Activated CD8-positive, alpha-beta memory T cell treated with anti-CD3 and anti-CD28 coated beads, Interleukin-2, amount 10 ng/mL, durations not matched to agents 7 days and 5 days (primary cell): ENCODE measurements at regions not wholly inside any gene's neighbourhood (a gene's known extent, or its start where the extent isn't known, plus 50 kb on each side); places are given as distances from the start of the nearest gene placed in this dataset.

ENCODE experiments used
- ATAC-seq: fragments of 150-1000 bp; cut with Tn5 transposase; one replicate; pipeline ENCODE4 v1.10.0; 2021; ENCODE audit warnings: moderate library complexity
- CTCF ChIA-PET: fragments of 350-600 bp; sonication (Branson Sonifier 250); formaldehyde crosslinking; loops from one replicate; lab custom pipeline; 2021; ENCODE audit warnings: antibody characterized with exemption; lab: Charles Lee
- DNase-seq: peaks from one replicate; pipeline ENCODE4 v3.0.0-alpha.2; 2020
- H3K27ac Mint-ChIP-seq: one replicate; pipeline ENCODE4 v1.8.0; 2021; ENCODE audit warnings: mild to moderate bottlenecking, mixed read lengths
- H3K27me3 Mint-ChIP-seq: one replicate; pipeline ENCODE4 v1.8.0; 2021; ENCODE audit warnings: mixed read lengths
- H3K36me3 Mint-ChIP-seq: one replicate; pipeline ENCODE4 v1.8.0; 2021; ENCODE audit warnings: mild to moderate bottlenecking, mixed read lengths
- H3K4me1 Mint-ChIP-seq: one replicate; pipeline ENCODE4 v1.8.0; 2021; ENCODE audit warnings: mixed read lengths
- H3K4me3 Mint-ChIP-seq: one replicate; pipeline ENCODE4 v1.8.0; 2021; ENCODE audit warnings: mild to moderate bottlenecking, moderate library complexity, mixed read lengths
- H3K9me3 Mint-ChIP-seq: one replicate; pipeline ENCODE4 v1.8.0; 2022; ENCODE audit warnings: low read depth, mixed read lengths

DNA sequence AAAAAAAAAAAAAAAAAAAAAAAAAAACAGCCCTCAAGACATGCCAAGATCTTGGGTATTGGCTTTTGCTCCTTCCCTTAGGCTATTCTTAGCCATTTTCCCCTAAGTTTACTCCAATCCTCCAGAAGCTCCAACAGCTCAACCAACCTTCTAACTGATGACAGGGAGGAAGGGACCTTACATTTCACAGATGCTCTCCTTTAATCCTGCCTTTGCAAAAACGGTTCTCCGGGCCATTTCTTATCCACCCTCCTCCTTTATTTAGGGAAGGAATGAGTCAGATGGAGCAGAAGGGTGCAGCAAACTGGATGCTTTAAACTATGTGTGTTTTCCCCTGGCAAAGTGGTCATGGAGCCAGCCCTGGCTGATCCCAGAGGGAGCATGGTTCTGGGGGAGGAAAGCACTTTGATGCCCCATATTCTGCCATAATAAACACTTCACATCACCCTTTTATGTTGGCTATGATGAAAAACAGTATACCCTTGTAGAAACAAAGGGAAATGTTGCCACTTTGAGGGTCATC, 369.4 kb upstream of the DMAC1 start:
- DNase-seq (no peak), ATAC-seq (no peak)
- peaks cover 2% of the 10 kb centered on the region for H3K36me3 Mint-ChIP-seq
- peaks cover 5% of the 10 kb centered on the region for H3K27me3 Mint-ChIP-seq
- H3K4me3 Mint-ChIP-seq, result no peak overlapping the region
- no peaks in the 10 kb centered on the region for H3K4me1 Mint-ChIP-seq
- H3K9me3 Mint-ChIP-seq, result no peaks in the 10 kb centered on the region
- H3K27ac Mint-ChIP-seq, result no peak overlapping the region
- CTCF ChIA-PET, result no interaction called here

DNA sequence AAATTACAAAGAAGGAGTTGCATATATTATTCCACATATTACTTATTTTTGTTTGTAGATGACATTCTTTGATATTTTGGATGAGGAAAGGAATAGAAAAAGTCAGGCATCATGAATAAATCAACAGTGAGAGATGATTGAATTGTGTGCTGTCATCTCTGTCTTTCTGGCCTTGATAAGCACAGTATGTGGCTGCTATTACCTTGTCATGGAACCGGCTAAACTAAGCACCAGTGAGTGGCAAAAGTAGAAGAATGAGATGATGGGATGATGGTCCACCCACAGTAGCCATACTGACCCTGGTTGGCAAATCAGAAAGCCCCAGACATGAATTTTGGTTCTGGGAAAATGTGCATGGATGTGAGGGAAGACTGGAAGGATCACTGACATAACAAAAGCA, 361.2 kb upstream of the DMAC1 start:
- H3K27me3 Mint-ChIP-seq, result no peaks in the 10 kb centered on the region
- H3K4me1 Mint-ChIP-seq, result no peaks in the 10 kb centered on the region
- no peak for DNase-seq
- no peak overlapping the region for H3K27ac Mint-ChIP-seq
- H3K4me3 Mint-ChIP-seq, result no peak overlapping the region
- H3K36me3 Mint-ChIP-seq, result no peaks in the 10 kb centered on the region
- CTCF ChIA-PET, result no interaction called here
- ATAC-seq, result no peak
- no peaks in the 10 kb centered on the region for H3K9me3 Mint-ChIP-seq

DNA sequence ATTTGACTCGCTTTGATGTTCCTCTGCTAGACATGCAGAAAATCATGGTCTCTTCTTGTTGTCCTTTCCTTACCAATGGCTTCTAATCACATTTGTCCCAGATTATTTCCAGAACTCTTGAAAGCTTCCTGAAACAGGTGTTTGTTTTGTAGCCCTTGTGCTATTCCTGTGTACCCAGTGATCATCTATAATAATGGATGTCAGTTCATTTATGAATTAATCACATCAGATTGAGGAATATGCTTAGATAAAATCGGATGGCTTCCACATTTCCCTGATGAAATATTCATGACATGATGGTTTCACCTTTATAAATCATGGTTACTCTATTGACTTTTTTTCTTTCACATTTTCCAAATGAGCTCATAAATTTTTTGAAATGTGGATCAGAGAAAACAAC, 359.0 kb upstream of the DMAC1 start:
- H3K4me1 Mint-ChIP-seq, result no peaks in the 10 kb centered on the region
- DNase-seq, result no peak
- H3K27me3 Mint-ChIP-seq, result no peaks in the 10 kb centered on the region
- no peaks in the 10 kb centered on the region for H3K9me3 Mint-ChIP-seq
- no peak overlapping the region for H3K27ac Mint-ChIP-seq
- CTCF ChIA-PET, result no interaction called here
- H3K4me3 Mint-ChIP-seq, result no peak overlapping the region
- no peak for ATAC-seq
- no peaks in the 10 kb centered on the region for H3K36me3 Mint-ChIP-seq

DNA sequence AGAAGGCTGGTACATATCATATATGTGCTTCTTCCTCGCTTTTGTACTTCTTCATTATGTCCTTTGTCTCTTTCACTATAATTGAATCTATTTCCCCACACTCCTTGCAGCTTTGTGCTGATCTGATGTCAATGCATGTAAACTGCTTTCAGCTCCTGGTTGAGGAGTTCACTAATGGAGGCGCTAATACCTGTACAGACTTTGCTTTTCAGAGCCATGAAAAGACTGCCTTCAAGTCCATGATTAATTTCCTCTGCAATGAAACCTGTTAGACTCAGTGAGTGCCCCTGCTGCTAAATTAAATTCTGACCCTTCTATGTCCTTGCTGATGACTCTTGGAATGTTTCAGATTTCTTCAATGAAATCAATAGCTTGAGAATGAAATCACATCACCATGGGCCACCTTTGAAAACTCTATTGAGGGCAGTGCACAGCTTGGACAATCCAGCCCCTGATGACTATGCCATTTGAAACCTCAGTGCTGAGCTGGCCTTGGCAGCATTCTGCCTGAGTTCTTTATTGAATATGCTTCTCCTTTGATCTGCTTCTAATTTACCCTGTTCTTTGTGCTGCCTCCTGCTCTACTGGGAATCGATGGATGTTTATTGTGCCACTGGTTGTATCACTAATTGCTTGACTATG, 358.2 kb upstream of the DMAC1 start:
- ATAC-seq, result no peak
- H3K27me3 Mint-ChIP-seq, result no peaks in the 10 kb centered on the region
- DNase-seq, result no peak
- CTCF ChIA-PET, result no interaction called here
- H3K4me1 Mint-ChIP-seq, result no peaks in the 10 kb centered on the region
- no peak overlapping the region for H3K4me3 Mint-ChIP-seq
- no peak overlapping the region for H3K27ac Mint-ChIP-seq
- H3K9me3 Mint-ChIP-seq, result no peaks in the 10 kb centered on the region
- no peaks in the 10 kb centered on the region for H3K36me3 Mint-ChIP-seq

DNA sequence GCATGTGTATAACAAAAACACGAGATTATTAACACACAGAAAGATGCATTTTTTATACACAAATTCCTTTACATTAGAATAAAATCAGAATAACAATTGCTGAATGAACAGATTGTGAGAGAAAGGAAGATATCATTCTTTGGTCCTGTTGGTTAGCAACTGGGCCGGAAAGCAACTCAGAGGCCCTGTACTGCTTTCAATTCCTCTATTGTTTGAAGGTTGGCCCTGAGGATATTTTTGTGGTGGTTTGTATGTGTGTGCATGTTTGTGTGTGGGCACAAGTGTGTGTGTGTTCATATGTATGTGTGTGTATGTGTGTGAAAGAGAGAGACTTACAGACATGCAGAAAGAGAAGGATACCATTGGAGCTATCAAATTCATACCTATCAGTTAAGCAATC, 356.8 kb upstream of the DMAC1 start:
- DNase-seq, result no peak
- no peaks in the 10 kb centered on the region for H3K27me3 Mint-ChIP-seq
- H3K4me1 Mint-ChIP-seq, result no peaks in the 10 kb centered on the region
- ATAC-seq, result no peak
- no peak overlapping the region for H3K4me3 Mint-ChIP-seq
- H3K36me3 Mint-ChIP-seq, result no peaks in the 10 kb centered on the region
- no peaks in the 10 kb centered on the region for H3K9me3 Mint-ChIP-seq
- CTCF ChIA-PET, result no interaction called here
- no peak overlapping the region for H3K27ac Mint-ChIP-seq

DNA sequence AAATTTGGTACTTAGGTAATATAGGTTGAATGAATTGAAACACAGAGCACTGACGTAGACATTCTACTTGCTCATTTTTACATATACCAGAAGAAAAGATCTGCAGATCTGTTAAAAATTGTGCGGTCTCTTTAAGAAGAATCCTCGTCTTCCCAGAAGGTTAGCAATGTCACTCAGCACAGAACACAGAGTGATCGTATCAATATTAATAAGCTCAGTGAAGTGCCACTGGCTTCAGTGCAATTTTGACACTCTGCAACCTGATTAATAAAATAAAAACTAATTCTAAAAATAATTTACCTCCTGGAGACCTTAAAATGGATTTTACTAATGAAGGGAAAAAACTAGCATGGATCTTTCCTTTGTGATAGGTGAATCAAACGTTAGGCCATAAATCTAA, 356.1 kb upstream of the DMAC1 start:
- Mint-ChIP-seq H3K4me3 (no peak overlapping the region), H3K4me1 (no peaks in the 10 kb centered on the region), H3K9me3 (peaks cover 1% of the 10 kb centered on the region), H3K36me3 (peaks cover 2% of the 10 kb centered on the region), H3K27me3 (no peaks in the 10 kb centered on the region), H3K27ac (no peak overlapping the region)
- CTCF ChIA-PET, result no interaction called here
- no peak for DNase-seq
- no peak for ATAC-seq

DNA sequence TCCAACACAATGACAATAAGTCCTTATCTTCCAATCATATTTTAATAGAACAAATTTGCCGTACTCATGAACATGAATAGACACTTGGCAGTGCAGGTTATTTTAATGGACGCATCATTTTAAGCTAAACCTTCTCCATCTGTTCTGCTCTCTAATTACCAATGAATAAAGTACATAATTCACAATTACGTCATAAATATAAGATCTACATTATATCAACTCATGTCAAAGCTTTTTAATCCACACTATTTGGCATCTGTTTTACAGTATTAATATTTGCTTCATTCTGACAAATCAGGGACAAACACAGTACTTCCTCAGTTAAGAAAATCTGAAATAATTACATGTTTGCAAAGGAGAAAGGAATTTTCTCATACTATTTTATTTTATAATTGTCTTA, 344.1 kb upstream of the DMAC1 start:
- H3K4me3 Mint-ChIP-seq, result no peak overlapping the region

DNA sequence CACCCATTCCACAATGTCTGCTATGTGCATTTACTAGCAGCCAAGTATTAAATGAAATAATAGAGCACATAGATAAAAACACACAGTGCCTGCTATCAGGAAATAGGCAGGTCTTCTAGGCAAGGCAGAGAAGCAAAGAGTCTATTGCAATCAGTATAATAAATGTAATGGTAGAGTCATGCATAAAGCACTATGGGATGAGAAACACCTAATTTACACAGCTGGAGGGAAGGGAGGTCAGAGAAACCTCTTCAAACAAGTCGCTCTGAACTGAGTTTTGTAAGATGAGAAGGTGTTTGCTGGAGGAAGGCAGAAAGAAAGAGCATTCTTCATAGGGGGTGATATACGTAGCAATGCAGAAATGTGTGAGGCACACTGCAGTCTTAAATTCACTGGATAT, 341.0 kb upstream of the DMAC1 start:
- Mint-ChIP-seq H3K36me3 (no peaks in the 10 kb centered on the region), H3K4me3 (no peak overlapping the region), H3K27me3 (no peaks in the 10 kb centered on the region), H3K4me1 (no peaks in the 10 kb centered on the region), H3K9me3 (peaks cover 3% of the 10 kb centered on the region), H3K27ac (no peak overlapping the region)
- ATAC-seq (no peak), DNase-seq (no peak)
- CTCF ChIA-PET, result interaction anchor here (0.5 kb wide), 1 partner anchor 625 kb away, joined by 3 read pairs; no protein-coding TSS in a partner anchor

More for the DNA sequence above, 344.1 kb upstream of the DMAC1 start:
- H3K9me3 Mint-ChIP-seq, result peaks cover 3% of the 10 kb centered on the region
- no peaks in the 10 kb centered on the region for H3K36me3 Mint-ChIP-seq
- H3K27ac Mint-ChIP-seq, result no peak overlapping the region
- DNase-seq (no peak), ATAC-seq (no peak)
- CTCF ChIA-PET, result no interaction called here
- H3K27me3 Mint-ChIP-seq, result no peaks in the 10 kb centered on the region
- H3K4me1 Mint-ChIP-seq, result no peaks in the 10 kb centered on the region

DNA sequence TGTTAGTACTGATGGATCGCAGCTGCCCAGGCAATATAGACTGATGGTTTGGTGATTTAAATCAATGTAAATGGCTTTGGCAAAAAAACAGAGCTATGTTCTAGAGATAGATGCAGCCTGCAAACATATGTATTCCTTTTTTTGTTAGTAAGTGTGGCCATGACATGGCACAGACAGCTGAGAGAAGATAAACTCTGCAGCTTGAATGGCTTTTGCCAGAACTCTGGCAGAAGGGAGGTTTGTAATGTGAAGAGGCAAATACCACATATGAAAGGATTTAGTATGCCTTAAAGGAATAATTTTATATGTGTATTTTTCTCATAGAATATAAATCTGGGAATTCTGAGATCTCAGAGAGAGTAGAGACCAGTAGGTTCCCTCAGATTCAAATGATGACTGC, 340.2 kb upstream of the DMAC1 start:
- DNase-seq, result no peak
- no peaks in the 10 kb centered on the region for H3K36me3 Mint-ChIP-seq
- ATAC-seq, result no peak
- no peak overlapping the region for H3K27ac Mint-ChIP-seq
- CTCF ChIA-PET, result no interaction called here
- H3K9me3 Mint-ChIP-seq, result peaks cover 3% of the 10 kb centered on the region
- no peak overlapping the region for H3K4me3 Mint-ChIP-seq
- no peaks in the 10 kb centered on the region for H3K4me1 Mint-ChIP-seq
- H3K27me3 Mint-ChIP-seq, result no peaks in the 10 kb centered on the region

DNA sequence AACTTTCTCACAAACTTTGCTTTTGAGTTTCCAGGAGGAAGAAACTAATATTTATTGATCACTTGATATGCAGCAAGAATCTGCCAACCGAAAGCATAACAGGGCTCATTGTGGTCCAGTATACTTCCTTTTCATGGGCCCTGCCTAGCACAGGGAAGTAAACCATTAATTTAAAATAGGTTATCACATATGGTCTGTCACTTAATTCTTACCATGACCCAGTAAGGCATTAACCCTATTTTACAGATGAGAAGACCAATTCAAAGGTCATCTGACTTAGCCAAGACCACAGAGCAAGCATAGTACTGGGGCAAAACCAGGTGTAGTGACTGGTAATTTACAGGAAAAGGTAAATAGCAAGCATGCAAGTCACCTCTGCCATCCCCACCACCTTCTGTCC, 336.9 kb upstream of the DMAC1 start:
- H3K9me3 Mint-ChIP-seq, result no peaks in the 10 kb centered on the region
- no peak overlapping the region for H3K4me3 Mint-ChIP-seq
- H3K4me1 Mint-ChIP-seq, result no peaks in the 10 kb centered on the region
- CTCF ChIA-PET, result no interaction called here
- DNase-seq (no peak), ATAC-seq (no peak)
- H3K36me3 Mint-ChIP-seq, result no peaks in the 10 kb centered on the region
- H3K27ac Mint-ChIP-seq, result no peak overlapping the region
- no peaks in the 10 kb centered on the region for H3K27me3 Mint-ChIP-seq

DNA sequence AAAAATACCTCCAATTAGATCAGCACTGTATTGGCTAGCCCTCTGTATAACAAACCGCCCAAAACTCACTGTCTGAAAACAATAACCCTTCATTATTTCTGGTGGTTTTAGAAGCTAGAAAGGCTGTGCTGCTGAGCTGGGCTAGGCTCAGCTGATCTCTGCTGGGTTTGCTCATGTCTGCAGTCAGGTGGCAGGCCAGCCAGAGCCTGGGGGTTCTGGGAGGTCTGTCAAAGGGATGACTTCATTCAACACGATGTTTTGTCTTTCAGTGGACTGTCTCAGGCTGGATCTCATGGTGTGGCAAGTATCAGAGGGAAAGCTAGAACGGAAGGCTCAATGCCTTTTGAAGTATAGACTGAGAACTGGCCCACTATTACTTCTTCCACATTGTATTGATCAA, 335.1 kb upstream of the DMAC1 start:
- DNase-seq (no peak), ATAC-seq (no peak)
- Mint-ChIP-seq H3K4me3 (no peak overlapping the region), H3K36me3 (no peaks in the 10 kb centered on the region), H3K27me3 (no peaks in the 10 kb centered on the region), H3K9me3 (no peaks in the 10 kb centered on the region), H3K4me1 (no peaks in the 10 kb centered on the region), H3K27ac (no peak overlapping the region)
- CTCF ChIA-PET, result interaction anchor here (0.6 kb wide), 1 partner anchor 106 kb away, joined by 4 read pairs; no protein-coding TSS in a partner anchor

DNA sequence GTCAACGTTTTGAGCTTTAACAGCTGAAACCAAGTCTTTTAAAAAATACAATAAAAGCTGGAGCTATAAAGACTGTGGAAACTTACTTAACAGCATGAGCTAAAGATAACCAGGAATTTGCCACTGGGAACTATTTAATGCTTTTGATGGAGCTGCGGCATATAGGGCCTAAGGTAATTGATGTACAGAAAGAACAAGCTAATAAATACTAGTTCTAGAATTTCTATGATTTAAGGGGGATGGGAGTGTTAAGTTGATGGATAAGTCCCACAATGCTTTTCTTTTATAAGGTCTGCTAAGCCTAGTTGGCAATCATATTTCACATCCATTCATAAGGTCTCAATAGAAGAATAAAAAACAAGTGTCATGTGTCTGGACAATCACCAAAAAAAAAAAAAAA, 334.0 kb upstream of the DMAC1 start:
- Mint-ChIP-seq H3K4me3 (no peak overlapping the region), H3K9me3 (no peaks in the 10 kb centered on the region), H3K27ac (no peak overlapping the region), H3K27me3 (no peaks in the 10 kb centered on the region), H3K36me3 (no peaks in the 10 kb centered on the region), H3K4me1 (no peaks in the 10 kb centered on the region)
- DNase-seq (no peak), ATAC-seq (no peak)
- CTCF ChIA-PET, result no interaction called here

DNA sequence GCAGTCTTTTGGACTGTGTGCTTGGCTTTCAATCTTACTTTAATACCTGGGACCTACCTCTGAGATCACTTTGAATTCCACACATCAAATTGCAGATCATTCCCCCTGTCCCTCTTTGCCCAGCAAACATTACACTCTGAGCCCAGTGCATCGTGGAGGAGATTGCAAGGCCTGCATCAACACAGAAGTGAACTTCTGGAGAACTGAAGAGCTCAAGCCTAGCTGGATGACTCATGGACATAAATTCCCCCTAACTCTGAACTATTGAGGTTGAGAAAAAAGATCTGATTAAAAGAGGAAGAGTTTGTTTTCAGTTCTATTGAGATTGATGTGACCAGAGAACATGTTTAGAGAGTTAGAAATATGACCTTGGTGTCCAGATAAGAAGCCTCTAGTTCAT, 316.0 kb upstream of the DMAC1 start:
- Mint-ChIP-seq H3K4me1 (peaks cover 16% of the 10 kb centered on the region), H3K9me3 (peaks cover 3% of the 10 kb centered on the region), H3K27me3 (no peaks in the 10 kb centered on the region), H3K27ac (no peak overlapping the region), H3K36me3 (no peaks in the 10 kb centered on the region), H3K4me3 (no peak overlapping the region)
- DNase-seq (no peak), ATAC-seq (no peak)
- CTCF ChIA-PET, result no interaction called here

DNA sequence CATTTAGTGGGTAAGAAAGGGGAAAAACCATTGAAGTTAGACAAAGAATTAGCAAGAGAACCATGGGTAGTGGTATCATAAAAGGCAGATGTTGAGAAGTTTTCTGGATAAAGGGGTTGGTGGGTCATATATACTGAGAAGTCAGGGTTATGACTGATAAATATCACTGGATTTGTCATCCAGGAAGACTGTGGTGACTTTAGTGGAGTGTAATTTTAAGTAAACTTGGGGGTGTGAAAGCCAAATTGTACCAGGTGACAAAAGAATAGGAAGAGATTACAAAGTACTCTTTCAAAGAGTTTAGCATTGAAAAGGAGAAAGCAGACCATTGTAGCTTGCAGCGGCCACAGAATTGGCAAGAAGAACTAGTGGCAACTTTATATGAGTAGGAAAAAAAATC, 315.2 kb upstream of the DMAC1 start:
- no peaks in the 10 kb centered on the region for H3K36me3 Mint-ChIP-seq
- DNase-seq (no peak), ATAC-seq (peak; percentile 64)
- peaks cover 3% of the 10 kb centered on the region for H3K9me3 Mint-ChIP-seq
- CTCF ChIA-PET, result no interaction called here
- H3K27ac Mint-ChIP-seq, result no peak overlapping the region
- H3K27me3 Mint-ChIP-seq, result no peaks in the 10 kb centered on the region
- no peak overlapping the region for H3K4me3 Mint-ChIP-seq
- H3K4me1 Mint-ChIP-seq, result peaks cover 16% of the 10 kb centered on the region

DNA sequence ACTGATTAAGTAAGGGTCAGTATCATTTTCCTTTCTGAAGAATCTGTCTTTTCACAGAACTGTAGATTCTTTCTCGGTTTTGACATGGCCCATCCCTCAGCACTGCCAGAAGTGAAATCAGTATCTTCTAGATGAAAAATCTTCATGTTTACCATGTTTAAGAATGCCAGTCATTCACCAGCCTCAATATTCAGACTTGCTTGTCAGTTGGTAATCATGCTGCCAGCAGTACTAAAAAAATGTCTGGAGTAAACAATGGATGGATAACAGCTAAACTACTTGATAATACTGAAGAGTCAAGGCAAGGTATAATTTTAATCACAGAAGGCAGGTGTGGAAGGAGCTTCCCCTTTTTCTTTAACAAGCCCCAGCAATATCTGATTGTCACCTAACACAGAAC, 306.8 kb upstream of the DMAC1 start:
- CTCF ChIA-PET, result no interaction called here
- H3K27ac Mint-ChIP-seq, result no peak overlapping the region
- ATAC-seq, result no peak
- peaks cover 2% of the 10 kb centered on the region for H3K9me3 Mint-ChIP-seq
- no peaks in the 10 kb centered on the region for H3K4me1 Mint-ChIP-seq
- no peak for DNase-seq
- no peaks in the 10 kb centered on the region for H3K36me3 Mint-ChIP-seq
- no peaks in the 10 kb centered on the region for H3K27me3 Mint-ChIP-seq
- H3K4me3 Mint-ChIP-seq, result no peak overlapping the region
